Tongue (tissue), 1 donor: ENCODE measurements at regions not wholly inside any gene's neighbourhood (a gene's known extent, or its start where the extent isn't known, plus 50 kb on each side); places are given as distances from the start of the nearest gene placed in this dataset.

ENCODE experiments used
- DNase-seq: peaks from one replicate; pipeline ENCODE4 v3.0.0-alpha.2; 2015

DNA sequence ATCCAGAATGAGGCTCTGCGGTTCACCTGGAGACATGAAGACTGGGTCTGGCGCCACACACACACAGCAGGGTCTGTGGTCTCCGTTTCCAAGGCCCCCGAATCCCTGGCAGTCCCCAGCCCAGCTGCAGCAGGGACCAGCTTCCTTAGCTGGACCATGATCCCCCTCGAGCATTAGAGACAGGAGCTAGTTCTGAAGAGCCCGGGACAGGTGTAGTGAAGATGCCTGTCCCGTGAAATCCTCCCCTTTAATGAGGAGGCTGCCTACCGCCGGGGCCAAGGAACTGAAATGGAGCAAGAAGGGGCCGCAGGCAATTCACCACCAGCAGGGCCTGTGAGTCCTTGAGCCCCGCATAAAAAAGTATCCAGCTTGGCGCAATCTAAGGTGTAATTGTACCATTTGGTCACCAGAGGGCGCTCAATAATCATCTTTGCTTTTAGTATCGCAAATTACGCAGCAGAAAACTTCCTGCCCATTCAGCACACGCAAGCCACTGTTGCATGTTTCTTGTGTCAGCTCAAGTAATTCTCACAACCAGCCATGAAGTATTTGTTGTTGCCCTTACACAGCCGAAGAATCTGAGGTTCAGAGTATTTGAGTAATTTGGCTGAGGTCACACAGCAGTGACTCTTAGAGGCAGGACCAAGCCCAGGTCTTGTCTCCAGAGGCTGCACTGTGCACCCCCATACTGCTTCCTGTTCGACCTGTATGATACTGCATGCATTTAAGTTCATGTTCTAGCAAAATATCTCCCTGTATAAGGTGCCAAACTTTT lies 54.3 kb upstream of the PPP2R5C start:
- DNase-seq, result peak; percentile 93

GRCh38 chr14:101707863-101708620 lies 53.5 kb upstream of the PPP2R5C start:
- no peak for DNase-seq

- DNase-seq, result no peak
Observed at GRCh38 chr14:101708853-101709532, 52.5 kb upstream of the PPP2R5C start.

GRCh38 chr14:101709533-101709881 lies 52.0 kb upstream of the PPP2R5C start:
- no peak for DNase-seq

GRCh38 chr14:101709962-101710931 lies 51.3 kb upstream of the PPP2R5C start:
- DNase-seq, result no peak

DNA sequence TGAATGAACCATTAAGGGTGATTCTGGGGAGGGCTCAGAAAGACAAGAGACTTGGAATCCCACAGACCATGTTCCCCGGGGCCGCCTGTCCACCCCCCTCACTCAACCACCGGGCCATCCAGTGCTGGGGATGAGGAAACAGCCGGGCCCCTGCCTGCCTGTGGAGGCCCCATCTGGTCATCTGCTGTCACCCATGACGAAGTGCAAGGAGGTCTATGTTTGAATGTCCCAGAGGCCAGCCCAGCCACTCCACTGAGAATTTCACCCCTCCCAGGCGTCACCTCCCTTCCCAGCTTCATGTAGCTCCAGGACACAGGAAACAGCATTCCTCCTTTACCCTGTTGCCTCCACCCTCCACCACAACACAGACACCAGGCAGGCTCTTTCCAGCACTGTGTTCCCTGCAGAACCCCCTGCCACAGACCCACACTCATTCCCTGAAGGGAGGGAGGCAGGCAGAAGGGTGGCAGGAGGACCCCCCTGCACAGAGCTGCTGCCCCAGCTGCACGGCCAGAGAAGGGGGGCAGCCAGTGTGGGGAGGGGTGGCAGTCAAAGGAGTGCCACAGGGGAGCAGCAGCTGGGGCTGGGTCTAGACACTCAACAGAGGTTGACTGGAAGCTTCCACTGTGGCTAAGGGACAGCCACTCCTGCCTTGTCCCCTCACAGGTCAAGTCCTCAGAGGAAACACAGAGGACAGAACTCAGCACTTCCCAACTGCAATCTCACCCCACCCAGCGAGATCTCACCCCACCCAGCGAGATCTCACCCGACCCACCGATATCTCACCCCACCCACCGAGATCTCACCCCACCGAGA lies 50.3 kb upstream of the PPP2R5C start:
- DNase-seq, result no peak
